HL-60 (cell line): ENCODE measurements at regions not wholly inside any gene's neighbourhood (a gene's known extent, or its start where the extent isn't known, plus 50 kb on each side); places are given as distances from the start of the nearest gene placed in this dataset.

Experiments used
- GABPA ChIP-seq: IDR thresholded peaks from 2 replicates; pipeline ENCODE4 v1.6.1; 2012; ENCODE audit warnings: low read depth
- POLR2AphosphoS5 ChIP-seq: IDR thresholded peaks from 2 replicates; pipeline ENCODE4 v1.6.1; 2012; ENCODE audit warnings: low read depth
- REST ChIP-seq: IDR thresholded peaks from 2 replicates; pipeline ENCODE4 v1.6.1; 2012; ENCODE audit warnings: low read depth; ENCODE audit not compliant: insufficient replicate concordance
- TF ChIP-seq, protein P1 (sequence below): IDR thresholded peaks from one replicate; pipeline ENCODE4 v1.5.1; 2011; ENCODE audit warnings: low read length, control low read depth, inconsistent platforms; ENCODE audit not compliant: insufficient read depth

DNA sequence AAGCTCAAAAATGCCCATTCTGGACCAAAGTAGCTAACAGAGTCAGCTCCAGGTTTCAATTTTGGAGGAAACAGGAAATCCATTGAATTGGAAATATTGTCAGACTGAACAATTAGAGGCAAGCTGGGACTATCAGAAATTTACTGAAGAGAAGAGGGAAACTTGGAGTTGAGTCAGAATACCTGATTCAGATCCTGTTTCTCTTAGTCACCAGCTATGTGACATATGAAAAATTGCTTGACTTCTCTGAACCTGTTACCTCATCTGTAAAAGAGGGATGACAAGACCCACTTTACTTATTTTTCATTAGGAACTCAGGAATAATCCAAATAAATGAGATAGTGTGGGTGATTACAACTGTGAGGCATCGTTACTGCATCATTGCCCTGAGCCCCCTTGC lies 148.9 kb upstream of the CADM1 start:
- TF ChIP-seq POLR2AphosphoS5 = no peak
- TF ChIP-seq, protein P1, sequence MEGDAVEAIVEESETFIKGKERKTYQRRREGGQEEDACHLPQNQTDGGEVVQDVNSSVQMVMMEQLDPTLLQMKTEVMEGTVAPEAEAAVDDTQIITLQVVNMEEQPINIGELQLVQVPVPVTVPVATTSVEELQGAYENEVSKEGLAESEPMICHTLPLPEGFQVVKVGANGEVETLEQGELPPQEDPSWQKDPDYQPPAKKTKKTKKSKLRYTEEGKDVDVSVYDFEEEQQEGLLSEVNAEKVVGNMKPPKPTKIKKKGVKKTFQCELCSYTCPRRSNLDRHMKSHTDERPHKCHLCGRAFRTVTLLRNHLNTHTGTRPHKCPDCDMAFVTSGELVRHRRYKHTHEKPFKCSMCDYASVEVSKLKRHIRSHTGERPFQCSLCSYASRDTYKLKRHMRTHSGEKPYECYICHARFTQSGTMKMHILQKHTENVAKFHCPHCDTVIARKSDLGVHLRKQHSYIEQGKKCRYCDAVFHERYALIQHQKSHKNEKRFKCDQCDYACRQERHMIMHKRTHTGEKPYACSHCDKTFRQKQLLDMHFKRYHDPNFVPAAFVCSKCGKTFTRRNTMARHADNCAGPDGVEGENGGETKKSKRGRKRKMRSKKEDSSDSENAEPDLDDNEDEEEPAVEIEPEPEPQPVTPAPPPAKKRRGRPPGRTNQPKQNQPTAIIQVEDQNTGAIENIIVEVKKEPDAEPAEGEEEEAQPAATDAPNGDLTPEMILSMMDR = no peak
- no peak for TF ChIP-seq REST
- TF ChIP-seq GABPA = no peak
